HG03575 (cell line): ENCODE measurements at regions not wholly inside any gene's neighbourhood (a gene's known extent, or its start where the extent isn't known, plus 50 kb on each side); places are given as distances from the start of the nearest gene placed in this dataset.
"Not testable (repeated sequence)": the region's sequence is repeated elsewhere in the genome, so short reads cannot be mapped to it uniquely, and the experiment has no call there.

Experiments used
- ATAC-seq: cut with Tn5 transposase; IDR thresholded peaks from one replicate; pipeline ENCODE4 v1.9.1; 2021; ENCODE audit not compliant: unreplicated experiment, insufficient number of reproducible peaks, low FRiP score; ENCODE audit errors: extremely low read depth

DNA sequence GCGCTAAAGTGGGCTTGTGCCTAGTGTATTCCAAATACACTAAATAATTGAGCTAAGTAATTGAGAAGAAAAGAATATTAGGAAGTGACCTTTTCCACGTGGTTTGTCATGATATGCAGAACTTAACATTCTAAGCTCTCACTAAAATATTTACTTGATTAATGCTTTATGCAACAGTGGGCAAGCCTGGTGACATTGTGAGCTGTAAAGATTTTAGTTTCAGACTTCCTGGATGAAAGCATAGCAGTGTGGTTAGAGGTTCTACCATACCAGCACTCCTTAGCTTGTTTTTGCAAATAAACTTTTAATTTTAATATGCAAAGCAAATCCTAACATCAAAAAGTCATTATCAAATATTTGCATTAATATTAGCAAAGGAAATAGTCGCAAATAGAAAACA, 1065.1 kb upstream of the SPRY2 start:
- ATAC-seq: no peak

DNA sequence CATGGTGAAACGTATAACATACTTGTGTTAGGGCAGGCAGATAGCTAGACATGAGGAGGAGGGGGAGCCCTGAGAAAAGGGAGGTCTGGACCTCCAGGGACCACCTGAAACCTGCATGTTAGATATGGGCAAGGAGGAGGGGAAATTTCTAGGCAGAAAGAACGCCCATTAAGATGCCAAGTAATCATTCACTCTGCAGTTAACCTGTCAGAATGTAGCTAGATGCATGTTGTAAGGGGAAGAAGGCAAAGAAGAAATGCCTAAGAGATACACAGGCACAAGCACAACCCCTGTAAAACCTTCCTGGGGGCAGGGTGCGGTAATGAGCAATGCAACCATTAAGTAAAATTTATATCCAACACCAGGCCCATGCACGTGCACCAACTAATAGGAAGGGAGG, 1055.3 kb upstream of the SPRY2 start:
- ATAC-seq: no peak

DNA sequence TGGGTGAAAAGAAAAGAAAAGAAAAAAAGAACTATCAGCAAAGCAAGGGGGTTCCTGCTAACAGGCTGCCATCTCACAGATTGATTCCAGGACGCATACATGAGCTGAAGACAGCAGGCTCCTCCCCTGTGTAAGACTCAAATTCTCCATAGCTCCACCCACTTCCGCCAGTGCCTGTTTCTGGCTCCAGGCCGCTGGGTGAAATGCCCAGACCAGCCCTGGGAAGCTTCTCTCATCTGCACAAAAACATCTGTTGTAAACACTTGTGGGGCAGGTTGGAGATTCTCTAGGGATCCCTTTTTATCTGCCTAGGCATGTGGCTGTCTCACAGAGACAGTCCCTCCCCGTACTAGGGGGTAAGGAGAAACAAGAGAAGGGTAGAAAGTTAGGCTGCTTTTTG, 1054.4 kb upstream of the SPRY2 start:
- no peak for ATAC-seq

DNA sequence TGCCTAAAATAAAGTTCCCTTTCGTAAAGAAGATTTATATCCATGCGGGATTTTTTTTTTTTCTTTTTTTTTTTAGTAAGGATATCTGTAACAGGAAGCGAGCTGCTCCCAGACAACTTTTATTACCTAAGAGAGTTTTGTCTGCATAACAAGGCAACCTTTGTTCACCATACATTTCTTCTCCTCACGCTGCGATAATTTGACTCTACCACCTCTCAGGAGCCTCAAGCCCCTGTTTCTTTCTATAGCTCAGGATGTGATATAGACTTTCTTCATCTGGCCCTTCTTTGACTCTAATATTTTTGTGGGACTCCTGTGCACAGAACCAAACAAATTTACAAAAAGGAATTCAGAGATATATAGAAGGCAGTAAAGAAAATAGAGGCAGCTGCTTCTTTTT, 1053.7 kb upstream of the SPRY2 start:
- no peak for ATAC-seq

DNA sequence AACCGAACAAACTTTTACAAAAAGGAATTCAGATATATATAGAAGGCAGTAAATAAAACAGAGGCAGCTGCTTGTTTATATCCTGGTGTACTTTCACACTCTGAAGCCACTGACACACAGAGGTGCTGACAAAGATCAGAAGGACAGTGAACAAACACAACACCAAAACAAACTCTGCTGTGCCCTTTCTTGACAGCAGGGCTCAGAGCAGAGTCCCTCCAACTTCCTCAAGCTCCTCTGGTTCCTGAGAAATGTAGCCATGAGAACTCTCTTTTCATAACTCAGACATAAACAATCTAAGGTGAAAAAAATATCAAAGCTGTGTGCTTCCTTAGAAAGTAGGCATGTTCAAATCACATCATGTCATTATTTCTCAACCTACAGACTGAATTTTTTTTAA, 1052.8 kb upstream of the SPRY2 start:
- no peak for ATAC-seq

DNA sequence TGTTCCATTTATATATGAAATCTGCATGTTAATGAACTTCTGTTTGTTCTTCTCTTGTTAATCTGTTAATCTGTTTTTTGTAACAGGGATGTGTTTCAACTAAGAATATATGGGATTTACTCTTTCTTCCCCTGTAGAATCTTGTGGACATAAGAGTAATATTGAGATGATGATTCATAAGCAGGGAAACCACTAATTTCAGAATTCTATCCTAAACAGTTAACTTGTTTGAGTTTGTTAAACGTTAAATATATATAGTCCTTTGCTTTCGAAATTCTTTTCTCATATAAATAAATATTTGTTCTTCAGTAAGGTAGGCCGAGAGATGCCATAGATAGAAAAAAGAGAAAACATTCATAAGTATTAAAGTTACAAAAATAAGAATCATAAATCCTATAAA, 1052.2 kb upstream of the SPRY2 start:
- ATAC-seq: no peak

DNA sequence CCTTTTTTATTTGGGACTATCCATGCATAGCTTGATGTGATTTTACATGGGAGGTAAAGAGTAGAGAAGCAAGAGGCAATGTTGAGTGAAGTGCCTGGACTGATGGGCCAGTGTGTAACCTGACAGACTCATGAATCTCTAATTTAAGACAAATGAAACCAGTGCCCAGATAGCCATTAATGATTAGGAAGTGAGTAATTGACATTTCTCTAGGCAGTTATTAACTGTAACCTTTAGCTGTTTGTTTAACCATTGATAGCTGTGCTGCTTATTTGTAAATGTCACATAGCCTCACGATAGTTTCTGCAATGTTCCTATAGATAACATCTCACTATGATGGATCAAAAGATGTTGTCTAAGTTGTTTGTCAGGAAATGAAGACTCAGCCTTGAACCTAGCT, 1047.5 kb upstream of the SPRY2 start:
- ATAC-seq: no peak

DNA sequence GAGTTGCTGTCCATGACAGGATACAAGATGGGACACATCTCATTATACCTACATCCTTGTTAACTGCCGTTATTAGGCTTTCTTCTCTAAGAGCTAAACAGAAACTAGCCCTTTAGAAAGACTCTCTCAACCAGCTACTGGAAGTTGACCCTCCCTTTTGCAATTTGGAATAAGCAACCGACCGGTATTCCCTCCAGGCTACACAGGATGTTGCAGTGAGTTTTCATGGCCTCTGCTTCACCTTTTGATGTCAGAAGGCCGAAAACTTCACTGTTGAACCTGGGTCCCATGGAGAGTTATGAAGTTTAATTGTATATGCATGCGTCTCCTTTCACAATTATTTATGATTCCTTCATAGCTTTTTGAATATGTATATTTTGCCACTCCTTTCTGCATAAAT, 1042.5 kb upstream of the SPRY2 start:
- no peak for ATAC-seq

DNA sequence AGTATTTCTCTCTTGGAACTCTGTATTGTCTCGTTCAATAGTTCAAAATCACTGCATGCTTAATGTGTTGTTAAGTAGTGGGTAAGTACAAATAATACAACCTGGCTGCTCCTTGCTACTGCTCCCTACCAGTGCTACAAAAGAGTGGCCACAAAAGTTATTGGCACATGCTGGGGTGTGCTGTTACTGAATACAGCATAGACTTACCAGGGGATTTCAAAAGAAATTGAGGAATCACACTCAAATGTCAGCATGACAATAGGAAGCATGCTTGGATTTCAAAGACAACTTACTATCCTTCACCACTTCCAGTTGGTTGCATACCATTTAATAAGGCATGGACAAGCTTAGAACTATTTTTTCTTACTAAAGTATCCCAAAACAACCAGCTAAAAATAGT, 1041.3 kb upstream of the SPRY2 start:
- ATAC-seq: no peak

DNA sequence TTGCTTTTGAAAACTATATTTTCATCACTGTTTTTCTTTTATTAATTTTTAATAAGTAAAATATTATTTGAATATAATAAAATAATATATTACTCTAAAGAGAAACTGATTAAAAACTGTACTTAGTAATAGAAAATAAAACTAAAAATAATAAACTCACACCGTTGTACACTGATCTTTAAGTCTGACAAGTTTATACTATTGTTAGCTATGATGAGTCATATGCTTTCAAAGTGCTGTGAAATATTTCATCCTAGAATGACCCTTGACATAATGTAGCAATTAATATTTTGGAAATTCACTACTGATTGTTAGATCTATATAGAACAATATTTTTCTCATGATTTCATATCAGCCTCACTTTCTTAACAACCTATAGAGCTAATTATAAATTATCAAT, 1040.6 kb upstream of the SPRY2 start:
- ATAC-seq: no peak

DNA sequence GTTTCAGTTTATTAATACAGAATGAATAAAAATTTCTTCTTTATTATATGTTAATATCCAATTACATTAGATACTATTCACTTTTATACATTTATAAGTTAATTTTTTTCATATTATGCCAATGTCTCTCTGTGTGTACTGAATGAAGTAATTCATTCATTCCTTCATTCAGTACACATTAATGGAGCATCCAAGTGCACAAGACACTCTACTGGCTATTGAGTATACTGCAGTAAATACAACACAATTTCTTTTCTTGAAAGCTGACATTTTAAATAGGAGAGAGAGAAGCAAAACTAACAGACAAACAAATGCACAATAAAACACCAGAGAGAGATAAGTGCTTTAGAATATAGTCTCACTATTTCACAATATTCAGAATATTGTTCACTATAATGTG, 1038.3 kb upstream of the SPRY2 start:
- ATAC-seq: no peak

DNA sequence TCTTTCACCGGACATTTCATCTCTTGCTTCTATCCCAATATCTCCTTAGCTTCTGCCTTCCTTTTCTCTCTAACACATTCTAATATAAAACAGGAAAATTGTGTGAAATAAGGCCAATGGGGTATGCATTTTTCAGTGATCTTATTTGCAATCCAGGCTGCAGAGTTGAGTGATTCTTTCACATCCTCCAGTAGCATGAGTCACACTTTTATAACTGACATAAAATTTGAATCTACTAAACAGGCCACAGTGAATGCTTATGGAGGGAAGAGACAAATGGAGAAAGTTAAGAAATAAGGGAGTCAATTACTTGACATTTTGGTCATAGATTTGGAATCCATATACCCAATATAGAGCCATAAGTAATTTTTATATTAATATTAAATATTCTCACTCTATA, 1037.0 kb upstream of the SPRY2 start:
- no peak for ATAC-seq

DNA sequence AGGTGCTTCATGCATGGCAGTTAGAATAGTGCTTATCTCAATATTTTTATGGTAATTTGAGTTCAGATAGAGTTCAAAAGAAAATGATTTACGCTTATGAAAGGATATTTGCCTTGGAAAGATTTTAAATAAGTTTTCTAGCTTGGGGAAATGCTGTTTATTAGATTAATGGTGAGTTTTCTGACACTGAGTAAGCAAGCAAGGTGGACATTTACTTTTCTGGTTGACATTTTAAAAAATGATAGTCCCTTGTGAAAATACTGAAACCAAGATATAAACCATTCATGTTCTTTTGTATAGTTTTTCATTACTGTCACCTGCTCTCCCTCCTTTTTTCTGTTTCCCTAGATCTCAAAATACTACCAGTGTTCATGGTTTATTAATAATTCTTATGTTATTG, 1034.8 kb upstream of the SPRY2 start:
- ATAC-seq: no peak

DNA sequence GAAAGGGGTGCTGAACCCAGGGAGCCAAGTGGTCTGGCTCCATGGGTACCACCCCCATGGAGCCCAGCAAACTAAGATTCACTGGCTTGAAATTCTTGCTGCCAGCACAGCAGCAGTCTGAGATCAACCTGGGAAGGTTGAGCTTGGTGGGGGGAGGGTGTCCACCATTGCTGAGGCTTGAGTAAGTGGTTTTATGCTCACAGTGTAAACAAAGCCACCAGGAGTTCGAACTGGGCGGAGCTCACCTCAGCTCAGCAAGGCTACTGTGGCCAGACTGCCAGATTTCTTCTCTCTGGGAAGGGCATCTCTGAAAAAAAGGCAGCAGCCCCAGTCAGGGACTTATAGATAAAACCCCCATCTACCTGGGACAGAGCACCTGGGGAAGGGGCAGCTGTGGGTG, 1021.8 kb upstream of the SPRY2 start:
- not testable (repeated sequence) for ATAC-seq

DNA sequence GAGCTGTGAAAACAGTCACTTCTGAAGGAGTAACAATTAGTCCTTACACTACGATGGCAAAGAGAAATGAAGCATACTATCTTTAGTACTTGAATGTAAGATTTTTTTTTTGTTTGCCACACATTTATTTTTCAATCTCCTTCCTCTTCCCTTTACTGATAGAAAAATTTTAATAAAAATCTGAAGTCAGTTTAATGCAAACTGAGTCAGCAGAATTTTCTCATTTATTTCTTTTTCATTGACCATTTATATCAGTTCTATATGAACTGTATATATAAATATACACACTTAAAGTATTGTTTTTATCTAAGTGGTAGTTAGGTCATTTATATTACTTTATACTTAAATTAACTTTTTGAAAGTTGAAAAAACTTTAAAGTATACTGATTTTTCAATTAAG, 1009.1 kb upstream of the SPRY2 start:
- no peak for ATAC-seq

DNA sequence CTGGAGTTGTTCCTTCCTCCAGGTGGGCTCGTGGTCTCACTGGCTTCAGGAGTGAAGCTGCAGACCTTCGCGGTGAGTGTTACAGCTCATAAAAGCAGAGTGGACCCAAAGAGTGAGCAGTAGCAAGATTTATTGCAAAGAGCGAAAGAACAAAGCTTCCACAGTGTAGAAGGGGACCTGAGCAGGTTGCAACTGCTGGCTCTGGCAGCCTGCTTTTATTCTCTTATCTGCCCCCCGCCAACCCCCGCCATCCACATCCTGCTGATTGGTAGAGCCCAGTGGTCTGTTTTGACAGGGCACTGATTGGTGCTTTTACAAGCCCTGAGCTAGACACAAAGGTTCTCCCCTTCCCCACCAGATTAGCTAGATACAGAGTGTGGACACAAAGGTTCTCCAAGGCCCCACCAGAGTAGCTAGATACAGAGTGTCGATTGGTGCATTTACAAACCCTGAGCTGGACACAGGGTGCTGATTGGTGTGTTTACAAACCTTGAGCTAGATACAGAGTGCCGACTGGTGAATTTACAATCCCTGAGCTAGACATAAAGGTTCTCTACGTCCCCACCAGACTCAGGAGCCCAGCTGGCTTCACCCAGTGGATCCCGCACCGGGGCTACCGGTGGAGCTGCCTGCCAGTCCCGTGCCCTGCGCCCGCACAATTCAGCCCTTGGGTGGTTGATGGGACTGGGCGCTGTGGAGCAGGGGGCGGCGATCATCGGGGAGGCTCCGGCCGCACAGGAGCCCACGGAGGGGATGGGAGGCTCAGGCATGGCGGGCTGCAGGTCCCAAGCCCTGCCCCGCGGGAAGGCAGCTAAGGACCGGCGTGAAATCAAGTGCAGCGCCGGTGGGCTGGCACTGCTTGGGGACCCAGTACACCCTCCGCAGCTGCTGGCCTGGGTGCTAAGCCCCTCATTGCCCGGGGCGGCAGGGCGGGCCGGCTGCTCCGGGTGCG, 999.5 kb upstream of the SPRY2 start:
- ATAC-seq: not testable (repeated sequence)

DNA sequence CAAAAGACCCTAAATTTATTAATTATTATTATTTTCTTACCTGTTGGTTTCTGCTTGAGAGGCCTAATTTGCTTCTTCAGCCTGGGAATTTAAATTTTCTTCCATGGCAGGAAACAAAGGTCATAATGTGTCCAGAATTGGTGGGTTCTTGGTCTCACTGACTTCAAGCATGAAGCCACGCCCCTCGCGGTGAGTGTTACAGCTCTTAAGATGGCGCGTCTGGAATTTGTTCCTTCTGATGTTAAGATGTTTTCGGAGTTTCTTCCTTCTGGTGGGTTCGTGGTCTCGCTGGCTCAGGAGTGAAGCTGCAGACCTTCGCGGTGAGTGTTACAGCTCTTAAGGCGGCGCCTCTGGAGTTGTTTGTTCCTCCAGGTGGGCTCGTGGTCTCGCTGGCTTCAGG, 998.7 kb upstream of the SPRY2 start:
- ATAC-seq: not testable (repeated sequence)

DNA sequence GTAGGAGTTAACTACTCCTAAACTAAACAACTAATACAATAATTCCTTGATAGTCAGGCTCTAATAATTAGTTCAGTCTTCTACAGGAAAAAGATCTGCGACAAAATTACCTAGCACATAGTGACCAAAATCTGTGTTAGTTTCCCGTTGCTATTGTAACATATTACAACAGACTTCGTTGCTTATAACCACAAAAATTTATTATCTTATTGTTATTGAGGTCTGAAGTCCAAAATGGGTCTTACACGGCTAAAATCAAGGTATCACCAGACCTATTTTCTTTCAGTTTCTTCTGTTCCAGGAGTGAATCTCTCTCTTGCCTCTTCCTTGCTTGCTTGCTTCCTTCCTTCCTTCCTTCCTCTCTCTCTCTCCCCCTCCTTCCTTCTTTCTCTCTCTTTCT, 993.6 kb upstream of the SPRY2 start:
- ATAC-seq: no peak

DNA sequence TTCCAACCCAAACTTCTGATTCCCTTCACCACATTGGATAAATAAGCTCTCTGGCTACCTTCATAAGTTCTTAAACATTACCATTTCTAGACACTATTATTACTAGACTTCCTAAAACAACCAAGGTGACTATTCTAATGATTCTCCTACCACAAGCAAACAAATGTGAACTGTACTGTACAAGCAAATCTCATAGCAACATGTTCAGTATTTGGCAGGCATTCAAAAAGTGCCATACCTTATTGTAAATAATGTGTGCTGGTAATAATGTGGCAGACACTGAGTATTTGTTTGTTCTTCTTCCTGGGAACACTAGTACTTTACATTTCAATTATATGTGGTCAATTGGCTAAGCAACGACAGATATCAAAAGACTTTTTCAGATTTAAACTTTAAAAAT, 986.0 kb upstream of the SPRY2 start:
- no peak for ATAC-seq

DNA sequence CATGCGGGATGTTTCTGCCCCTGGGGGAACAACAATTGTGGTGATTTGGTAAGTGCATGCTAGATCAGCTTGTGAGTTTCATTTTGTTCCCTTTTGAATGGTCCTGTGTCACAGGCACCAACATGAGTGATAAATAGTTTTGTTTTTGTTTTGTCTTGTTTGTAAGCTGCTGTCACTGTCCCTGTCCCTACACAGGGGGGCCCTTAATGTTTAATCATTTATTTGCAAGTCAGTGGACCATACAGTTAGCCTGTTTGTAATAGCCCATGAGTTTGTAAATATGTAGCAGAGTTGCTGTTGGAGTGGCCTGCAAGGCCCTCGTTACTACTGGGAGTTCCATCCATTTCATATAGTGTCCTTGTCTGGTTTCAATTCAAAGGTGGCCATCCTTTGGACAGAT, 979.6 kb upstream of the SPRY2 start:
- no peak for ATAC-seq

DNA sequence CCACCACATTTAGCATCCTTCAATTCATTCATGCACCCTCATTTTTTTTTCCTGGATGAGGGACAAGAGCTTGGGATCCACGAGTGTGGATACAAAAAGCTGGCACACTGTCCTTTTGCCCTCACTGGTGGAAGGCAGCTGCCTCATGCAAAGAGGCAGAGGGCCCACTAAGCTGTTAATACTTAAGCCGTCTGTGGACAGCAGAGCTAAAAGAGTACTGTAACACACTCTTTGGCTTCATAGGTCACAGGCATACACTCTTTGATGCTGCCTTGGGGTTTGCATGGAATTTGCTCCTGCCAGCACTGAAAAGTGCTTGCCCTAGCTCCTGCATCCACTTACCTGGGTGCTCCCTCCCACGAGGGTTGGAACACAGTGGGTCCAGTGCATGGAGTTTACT, 978.4 kb upstream of the SPRY2 start:
- no peak for ATAC-seq
